ENCODE measurements at regions not wholly inside any gene's neighbourhood (a gene's known extent, or its start where the extent isn't known, plus 50 kb on each side); places are given as distances from the start of the nearest gene placed in this dataset.
"Not testable (repeated sequence)": the region's sequence is repeated elsewhere in the genome, so short reads cannot be mapped to it uniquely, and the experiment has no call there.

DNA sequence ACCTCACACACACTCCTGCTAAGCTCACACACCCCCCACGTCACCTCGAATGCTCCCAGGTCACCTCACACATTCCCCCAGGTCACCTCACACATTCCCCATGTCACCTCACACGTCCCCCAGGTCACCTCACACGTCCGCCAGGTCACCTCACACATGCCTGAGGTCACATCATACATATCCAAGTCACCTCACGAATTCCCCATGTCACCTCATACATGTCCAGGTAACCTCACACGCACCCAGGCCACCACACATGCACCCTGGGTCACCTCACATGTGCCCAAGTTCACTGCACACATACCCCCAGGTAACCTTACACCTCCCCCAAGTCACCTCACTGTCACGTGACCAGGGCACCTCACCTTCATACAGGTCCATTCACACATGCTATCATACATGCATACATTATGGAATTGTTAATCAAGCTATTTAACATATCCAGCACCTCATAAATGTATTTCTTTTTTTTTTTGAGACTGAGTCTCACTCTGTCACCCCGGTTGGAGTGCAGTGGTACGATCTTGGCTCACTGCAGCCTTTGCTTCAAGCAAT is 640.3 kb downstream of the TMEM121 start:
- H4K20me1 ChIP-seq (ENCODE audit: insufficient read depth, low read length) = no peaks in the 10 kb centered on the region
- no peak for DNase-seq (ENCODE audit: low read depth)
- no peak overlapping the region for H3K4me3 ChIP-seq (ENCODE audit: insufficient read depth, low read depth, low read length)
- no peaks in the 10 kb centered on the region for H3K79me2 ChIP-seq (ENCODE audit: insufficient read depth, low read length)
- no peak overlapping the region for H3K27ac Mint-ChIP-seq (ENCODE audit: unreplicated experiment)
- H3K27me3 Mint-ChIP-seq (ENCODE audit: low read depth, unreplicated experiment) = no peaks in the 10 kb centered on the region
- TF ChIP-seq, protein P1, sequence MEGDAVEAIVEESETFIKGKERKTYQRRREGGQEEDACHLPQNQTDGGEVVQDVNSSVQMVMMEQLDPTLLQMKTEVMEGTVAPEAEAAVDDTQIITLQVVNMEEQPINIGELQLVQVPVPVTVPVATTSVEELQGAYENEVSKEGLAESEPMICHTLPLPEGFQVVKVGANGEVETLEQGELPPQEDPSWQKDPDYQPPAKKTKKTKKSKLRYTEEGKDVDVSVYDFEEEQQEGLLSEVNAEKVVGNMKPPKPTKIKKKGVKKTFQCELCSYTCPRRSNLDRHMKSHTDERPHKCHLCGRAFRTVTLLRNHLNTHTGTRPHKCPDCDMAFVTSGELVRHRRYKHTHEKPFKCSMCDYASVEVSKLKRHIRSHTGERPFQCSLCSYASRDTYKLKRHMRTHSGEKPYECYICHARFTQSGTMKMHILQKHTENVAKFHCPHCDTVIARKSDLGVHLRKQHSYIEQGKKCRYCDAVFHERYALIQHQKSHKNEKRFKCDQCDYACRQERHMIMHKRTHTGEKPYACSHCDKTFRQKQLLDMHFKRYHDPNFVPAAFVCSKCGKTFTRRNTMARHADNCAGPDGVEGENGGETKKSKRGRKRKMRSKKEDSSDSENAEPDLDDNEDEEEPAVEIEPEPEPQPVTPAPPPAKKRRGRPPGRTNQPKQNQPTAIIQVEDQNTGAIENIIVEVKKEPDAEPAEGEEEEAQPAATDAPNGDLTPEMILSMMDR (IDR thresholded peaks at IDR 0.05; ENCODE audit: insufficient read depth, low read depth, low read length) = no peak
- no peak for TF ChIP-seq EZH2 (IDR thresholded peaks at IDR 0.05; ENCODE audit: insufficient read depth, low read length)
- no peak for FAIRE-seq
- H3K27ac ChIP-seq (ENCODE audit: low read depth, low read length) = no peak overlapping the region
- peaks cover 13% of the 10 kb centered on the region for H3K9me3 ChIP-seq (ENCODE audit: insufficient read depth, low read depth, low read length)
- no peak overlapping the region for H3K4me2 ChIP-seq (ENCODE audit: low read length)
- H3K4me1 Mint-ChIP-seq (ENCODE audit: low read depth, unreplicated experiment) = no peaks in the 10 kb centered on the region
- H3K36me3 Mint-ChIP-seq (ENCODE audit: low read depth, unreplicated experiment) = no peaks in the 10 kb centered on the region
- H3K9ac ChIP-seq (ENCODE audit: low read length) = no peak overlapping the region
- H3K27me3 ChIP-seq (ENCODE audit: insufficient read depth, low read length) = no peaks in the 10 kb centered on the region
- H3K36me3 ChIP-seq (ENCODE audit: insufficient read depth, low read length) = no peaks in the 10 kb centered on the region
- H3K9me3 Mint-ChIP-seq (ENCODE audit: unreplicated experiment) = peaks cover 11% of the 10 kb centered on the region
- H2AFZ ChIP-seq (ENCODE audit: low read depth, low read length) = no peak overlapping the region
- no peaks in the 10 kb centered on the region for H3K4me1 ChIP-seq (ENCODE audit: insufficient read depth, low read length)
- H3K4me3 Mint-ChIP-seq (ENCODE audit: unreplicated experiment) = no peak overlapping the region

DNA sequence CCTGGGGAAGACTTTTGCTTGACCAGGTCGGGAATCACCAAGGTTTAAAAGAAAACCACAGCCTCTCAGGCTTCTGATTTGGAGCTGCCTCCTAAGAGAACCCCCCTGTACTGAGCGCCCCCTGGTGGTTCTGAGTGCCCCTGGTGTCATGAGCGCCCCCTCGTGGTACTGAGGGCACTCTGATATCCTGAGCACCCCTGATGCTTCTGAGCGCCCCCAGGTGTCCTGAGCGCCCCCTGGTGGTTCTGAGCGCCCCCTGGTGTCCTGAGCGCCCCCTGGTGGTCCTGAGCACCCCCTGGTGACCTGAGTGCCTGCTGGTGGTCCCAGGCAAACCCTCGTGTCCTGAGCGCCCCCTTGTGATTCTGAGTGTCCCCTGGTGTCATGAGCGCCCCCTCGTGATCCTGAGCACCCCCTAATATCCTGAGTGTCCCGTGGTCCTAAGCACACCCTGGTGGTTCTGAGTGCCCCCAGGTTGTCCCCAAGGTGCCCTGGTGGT is 643.8 kb downstream of the TMEM121 start:
- not testable (repeated sequence) for H3K27me3 ChIP-seq (ENCODE audit: insufficient read depth, low read length); H3K9ac ChIP-seq (ENCODE audit: low read length); H3K36me3 Mint-ChIP-seq (ENCODE audit: low read depth, unreplicated experiment); H4K20me1 ChIP-seq (ENCODE audit: insufficient read depth, low read length); H3K4me3 Mint-ChIP-seq (ENCODE audit: unreplicated experiment); H3K27ac ChIP-seq (ENCODE audit: low read depth, low read length); H3K9me3 Mint-ChIP-seq (ENCODE audit: unreplicated experiment); FAIRE-seq; DNase-seq (ENCODE audit: low read depth); H2AFZ ChIP-seq (ENCODE audit: low read depth, low read length); H3K4me1 Mint-ChIP-seq (ENCODE audit: low read depth, unreplicated experiment); H3K4me2 ChIP-seq (ENCODE audit: low read length); H3K4me3 ChIP-seq (ENCODE audit: insufficient read depth, low read depth, low read length); H3K79me2 ChIP-seq (ENCODE audit: insufficient read depth, low read length); H3K27ac Mint-ChIP-seq (ENCODE audit: unreplicated experiment); H3K27me3 Mint-ChIP-seq (ENCODE audit: low read depth, unreplicated experiment); H3K4me1 ChIP-seq (ENCODE audit: insufficient read depth, low read length); H3K36me3 ChIP-seq (ENCODE audit: insufficient read depth, low read length)
- H3K9me3 ChIP-seq (ENCODE audit: insufficient read depth, low read depth, low read length) = peaks cover 11% of the 10 kb centered on the region

DNA sequence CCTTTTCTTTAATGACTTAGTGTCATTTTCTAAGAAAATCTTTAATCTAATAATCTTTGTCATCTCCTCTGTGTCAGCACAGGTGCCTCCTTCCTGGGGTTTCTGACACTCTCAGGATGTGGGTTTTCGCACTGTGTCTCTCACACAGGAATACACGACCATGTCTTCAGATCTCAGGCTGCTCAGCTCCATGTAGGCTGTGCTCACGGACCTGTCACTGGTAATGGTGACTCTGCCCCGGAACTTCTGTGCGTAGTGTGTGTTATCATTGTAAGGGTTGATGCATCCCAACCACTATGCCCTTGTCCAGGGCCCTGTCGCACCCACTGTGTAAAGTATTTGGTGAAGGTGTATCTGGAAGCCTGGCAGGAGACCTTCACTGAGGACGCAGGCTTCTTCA is 647.8 kb downstream of the TMEM121 start:
- Histone ChIP-seq H3K4me3 (ENCODE audit: insufficient read depth, low read depth, low read length) (no peak overlapping the region), H3K79me2 (ENCODE audit: insufficient read depth, low read length) (no peaks in the 10 kb centered on the region), H3K9ac (ENCODE audit: low read length) (no peak overlapping the region), H3K36me3 (ENCODE audit: insufficient read depth, low read length) (no peaks in the 10 kb centered on the region), H3K27ac (ENCODE audit: low read depth, low read length) (no peak overlapping the region), H2AFZ (ENCODE audit: low read depth, low read length) (no peak overlapping the region), H3K4me1 (ENCODE audit: insufficient read depth, low read length) (no peaks in the 10 kb centered on the region), H3K9me3 (ENCODE audit: insufficient read depth, low read depth, low read length) (peaks cover 2% of the 10 kb centered on the region), H3K4me2 (ENCODE audit: low read length) (no peak overlapping the region), H4K20me1 (ENCODE audit: insufficient read depth, low read length) (no peaks in the 10 kb centered on the region), H3K27me3 (ENCODE audit: insufficient read depth, low read length) (no peaks in the 10 kb centered on the region)
- DNase-seq (ENCODE audit: low read depth) = no peak
- no peaks in the 10 kb centered on the region for H3K36me3 Mint-ChIP-seq (ENCODE audit: low read depth, unreplicated experiment)
- no peak overlapping the region for H3K27ac Mint-ChIP-seq (ENCODE audit: unreplicated experiment)
- peaks cover 9% of the 10 kb centered on the region for H3K9me3 Mint-ChIP-seq (ENCODE audit: unreplicated experiment)
- TF ChIP-seq, protein P1 (IDR thresholded peaks at IDR 0.05; ENCODE audit: insufficient read depth, low read depth, low read length) = no peak
- TF ChIP-seq EZH2 (IDR thresholded peaks at IDR 0.05; ENCODE audit: insufficient read depth, low read length) = no peak
- H3K27me3 Mint-ChIP-seq (ENCODE audit: low read depth, unreplicated experiment) = no peaks in the 10 kb centered on the region
- H3K4me1 Mint-ChIP-seq (ENCODE audit: low read depth, unreplicated experiment) = no peaks in the 10 kb centered on the region
- no peak for FAIRE-seq
- no peak overlapping the region for H3K4me3 Mint-ChIP-seq (ENCODE audit: unreplicated experiment)

DNA sequence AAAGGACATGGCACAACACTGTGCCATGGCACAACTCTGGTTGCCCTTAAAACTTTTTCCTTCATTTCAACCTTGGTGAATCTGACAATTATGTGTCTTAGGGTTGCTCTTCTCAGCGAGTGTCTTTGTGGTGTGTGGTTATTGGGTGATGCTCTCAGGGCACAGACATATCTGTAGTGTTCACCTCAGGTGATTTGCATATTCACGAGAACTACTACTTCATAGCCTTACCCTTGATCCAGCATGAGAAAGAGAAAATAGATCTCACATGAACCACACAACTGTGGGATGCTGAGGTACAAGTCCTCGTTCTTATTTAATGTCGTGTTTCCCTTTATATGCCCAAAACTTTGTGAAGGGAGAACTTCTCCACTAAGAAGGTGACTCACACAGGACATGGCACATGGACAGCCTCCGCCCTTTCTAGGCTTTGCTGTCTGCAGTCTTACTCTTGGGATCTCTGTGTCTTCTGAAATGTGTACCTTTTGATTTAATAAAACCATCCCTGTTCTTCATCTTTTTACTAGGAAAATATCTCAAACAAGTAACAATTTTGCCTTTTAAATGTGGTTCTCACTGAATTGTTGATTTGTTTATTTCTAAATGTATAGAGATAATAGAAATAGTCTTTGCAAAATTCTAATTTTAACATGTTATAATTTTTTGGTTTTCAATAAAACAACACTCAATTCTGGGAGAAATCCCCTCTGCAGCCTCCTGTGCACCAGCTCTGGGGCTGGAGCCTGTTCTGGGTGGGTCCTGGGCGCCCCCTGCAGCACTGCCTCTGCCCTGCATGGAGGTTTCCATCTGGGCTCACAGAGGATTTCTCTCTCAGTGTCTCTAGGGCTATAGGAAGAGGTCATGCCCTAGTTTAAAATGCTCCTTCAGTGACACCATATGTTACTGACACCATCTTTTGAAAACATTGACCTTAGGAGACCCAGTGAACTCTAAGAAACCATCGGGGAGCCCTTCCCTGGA is 651.2 kb downstream of the TMEM121 start:
- not testable (repeated sequence) for DNase-seq (ENCODE audit: low read depth); H3K36me3 ChIP-seq (ENCODE audit: insufficient read depth, low read length); H3K4me3 Mint-ChIP-seq (ENCODE audit: unreplicated experiment); H3K36me3 Mint-ChIP-seq (ENCODE audit: low read depth, unreplicated experiment); FAIRE-seq; H3K27ac ChIP-seq (ENCODE audit: low read depth, low read length); H2AFZ ChIP-seq (ENCODE audit: low read depth, low read length); H3K9ac ChIP-seq (ENCODE audit: low read length); H3K9me3 ChIP-seq (ENCODE audit: insufficient read depth, low read depth, low read length); H3K4me1 Mint-ChIP-seq (ENCODE audit: low read depth, unreplicated experiment); H3K27me3 ChIP-seq (ENCODE audit: insufficient read depth, low read length); H3K4me2 ChIP-seq (ENCODE audit: low read length); H3K27me3 Mint-ChIP-seq (ENCODE audit: low read depth, unreplicated experiment); H3K27ac Mint-ChIP-seq (ENCODE audit: unreplicated experiment); H3K4me1 ChIP-seq (ENCODE audit: insufficient read depth, low read length); H4K20me1 ChIP-seq (ENCODE audit: insufficient read depth, low read length); H3K4me3 ChIP-seq (ENCODE audit: insufficient read depth, low read depth, low read length); H3K9me3 Mint-ChIP-seq (ENCODE audit: unreplicated experiment); H3K79me2 ChIP-seq (ENCODE audit: insufficient read depth, low read length)
